MM.1S (cell line): ENCODE measurements at regions not wholly inside any gene's neighbourhood (a gene's known extent, or its start where the extent isn't known, plus 50 kb on each side); places are given as distances from the start of the nearest gene placed in this dataset.

Source experiments
- EZH2 ChIP-seq: fragments of 300-600 bp; sonication (generic); optimal IDR thresholded peaks from 2 replicates; pipeline ENCODE3; 2017; ENCODE audit warnings: low read depth, mild to moderate bottlenecking, antibody characterized with exemption, low read length, mixed read lengths
- EZH2phosphoT487 ChIP-seq: fragments of 300-600 bp; sonication (generic); IDR thresholded peaks from 2 replicates; pipeline ENCODE4 v1.6.1; 2018; ENCODE audit warnings: antibody characterized with exemption, low read length
- TF ChIP-seq, protein P1 (sequence below): fragments of 300-600 bp; sonication (generic); IDR thresholded peaks from 2 replicates; pipeline ENCODE4 v1.5.1; 2016; ENCODE audit warnings: antibody characterized with exemption, low read length, mixed read lengths

DNA sequence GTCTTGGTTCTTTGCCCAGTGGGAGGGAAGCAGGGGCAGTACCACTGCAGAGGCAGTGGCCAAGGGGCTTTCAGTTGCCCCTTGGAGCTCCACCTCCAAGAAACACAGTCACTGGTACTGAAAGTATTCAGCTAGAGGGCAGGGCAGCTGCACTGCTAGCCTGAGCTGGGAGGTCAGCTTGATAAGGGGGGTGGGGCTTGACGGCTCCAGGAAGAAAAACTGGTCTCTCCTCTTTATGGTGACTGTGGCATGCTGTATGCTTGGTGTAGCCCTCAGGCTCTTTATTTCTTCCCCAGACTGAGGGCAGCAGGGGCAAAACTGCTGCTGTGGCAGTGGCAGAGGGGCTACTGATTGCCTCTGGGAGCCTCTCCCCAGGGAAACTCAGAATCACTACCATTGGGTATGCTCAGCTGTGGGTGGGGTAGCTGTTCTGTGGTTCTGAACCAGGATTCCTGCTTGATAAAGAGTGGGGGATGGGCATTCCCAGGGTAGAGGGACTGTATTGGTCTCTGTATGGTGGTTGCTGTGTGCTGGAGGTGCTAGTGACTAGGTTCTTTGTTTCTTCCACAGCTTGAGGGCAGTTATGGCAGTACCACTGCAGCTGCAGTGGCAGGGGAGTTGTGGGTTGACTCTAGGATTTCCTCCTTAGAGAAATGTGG, 134.6 kb upstream of the SCN7A start:
- TF ChIP-seq, protein P1, sequence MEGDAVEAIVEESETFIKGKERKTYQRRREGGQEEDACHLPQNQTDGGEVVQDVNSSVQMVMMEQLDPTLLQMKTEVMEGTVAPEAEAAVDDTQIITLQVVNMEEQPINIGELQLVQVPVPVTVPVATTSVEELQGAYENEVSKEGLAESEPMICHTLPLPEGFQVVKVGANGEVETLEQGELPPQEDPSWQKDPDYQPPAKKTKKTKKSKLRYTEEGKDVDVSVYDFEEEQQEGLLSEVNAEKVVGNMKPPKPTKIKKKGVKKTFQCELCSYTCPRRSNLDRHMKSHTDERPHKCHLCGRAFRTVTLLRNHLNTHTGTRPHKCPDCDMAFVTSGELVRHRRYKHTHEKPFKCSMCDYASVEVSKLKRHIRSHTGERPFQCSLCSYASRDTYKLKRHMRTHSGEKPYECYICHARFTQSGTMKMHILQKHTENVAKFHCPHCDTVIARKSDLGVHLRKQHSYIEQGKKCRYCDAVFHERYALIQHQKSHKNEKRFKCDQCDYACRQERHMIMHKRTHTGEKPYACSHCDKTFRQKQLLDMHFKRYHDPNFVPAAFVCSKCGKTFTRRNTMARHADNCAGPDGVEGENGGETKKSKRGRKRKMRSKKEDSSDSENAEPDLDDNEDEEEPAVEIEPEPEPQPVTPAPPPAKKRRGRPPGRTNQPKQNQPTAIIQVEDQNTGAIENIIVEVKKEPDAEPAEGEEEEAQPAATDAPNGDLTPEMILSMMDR: no peak
- no peak for TF ChIP-seq EZH2
- no peak for TF ChIP-seq EZH2phosphoT487
